Natural killer cell (primary cell): ENCODE measurements at regions not wholly inside any gene's neighbourhood (a gene's known extent, or its start where the extent isn't known, plus 50 kb on each side); places are given as distances from the start of the nearest gene placed in this dataset.

Experiments
- ATAC-seq, 3 donors: fragments of 150-1000 bp in 2 of 3; fragments of 200-7000 bp in 1 of 3; cut with Tn5 transposase; 1 replicate in 1 of 3; 2 replicates in 2 of 3; pipeline ENCODE4 v1.10.0; 2021; ENCODE audit warnings: mild to moderate bottlenecking in 2 of 3, moderate library complexity in 2 of 3
- DNase-seq, 2 donors: peaks; one replicate each; pipeline versions ENCODE4 v3.0.0 to v3.0.0-alpha.2; 2013 to 2021; ENCODE audit warnings: mixed read lengths in 1 of 2
- H3K27ac ChIP-seq: one replicate; pipeline ENCODE4 v1.5.1; 2013; ENCODE audit warnings: mild to moderate bottlenecking, low read length
- H3K27me3 ChIP-seq: one replicate; pipeline ENCODE4 v1.6.1; 2013; ENCODE audit warnings: low read length; ENCODE audit not compliant: control insufficient read depth, insufficient read depth
- H3K36me3 ChIP-seq: one replicate; pipeline ENCODE4 v1.6.1; 2013; ENCODE audit warnings: low read length; ENCODE audit not compliant: control insufficient read depth, insufficient read depth
- H3K4me1 ChIP-seq: one replicate; pipeline ENCODE4 v1.6.1; 2013; ENCODE audit warnings: low read length; ENCODE audit not compliant: control insufficient read depth, insufficient read depth
- H3K4me3 ChIP-seq: one replicate; pipeline ENCODE4 v1.5.1; 2013; ENCODE audit warnings: low read length
- H3K9me3 ChIP-seq: one replicate; pipeline ENCODE4 v1.6.1; 2013; ENCODE audit warnings: low read length; ENCODE audit not compliant: control insufficient read depth, insufficient read depth
- H3K27ac Mint-ChIP-seq, 2 donors: one replicate each; pipeline ENCODE4 v1.8.0; 2022; ENCODE audit warnings: mild to moderate bottlenecking in 2 of 2, mixed read lengths in 2 of 2, moderate library complexity in 1 of 2
- H3K27me3 Mint-ChIP-seq, 2 donors: one replicate each; pipeline ENCODE4 v1.8.0; 2022; ENCODE audit warnings: low read depth in 2 of 2, mixed read lengths in 2 of 2
- H3K36me3 Mint-ChIP-seq: one replicate; pipeline ENCODE4 v1.8.0; 2022; ENCODE audit warnings: mixed read lengths
- H3K4me1 Mint-ChIP-seq, 2 donors: one replicate each; pipeline ENCODE4 v1.8.0; 2022; ENCODE audit warnings: mixed read lengths in 2 of 2
- H3K4me3 Mint-ChIP-seq: one replicate; pipeline ENCODE4 v1.8.0; 2022; ENCODE audit warnings: mild to moderate bottlenecking, moderate library complexity, mixed read lengths
- H3K9me3 Mint-ChIP-seq, 2 donors: one replicate each; pipeline ENCODE4 v1.8.0; 2022; ENCODE audit warnings: mixed read lengths in 2 of 2
- CTCF ChIP-seq: fragments of 200-600 bp; IDR thresholded peaks from one replicate; pipeline ENCODE4 v1.8.0; 2022; ENCODE audit warnings: antibody characterized with exemption
- WGBS: methylation state at CpG from one replicate; pipeline ENCODE4 v1.1.7; 2013; ENCODE audit warnings: missing lambda C conversion rate; ENCODE audit not compliant: insufficient coverage; 5-methylcytosine and 5-hydroxymethylcytosine counted together
- intact Hi-C: fragments of 100-400 bp; cut with micrococcal nuclease; formaldehyde crosslinking; loops from one replicate; pipeline ENCODE4 v1.14.2; 2022

GRCh38 chr4:159902648-159903047 is 799.8 kb downstream of the RAPGEF2 start:
- no peak overlapping the region for H3K27ac ChIP-seq
- TF ChIP-seq CTCF = no peak
- ATAC-seq = no peak
- Mint-ChIP-seq H3K27me3 (no peaks in the 10 kb centered on the region), H3K9me3 (peaks cover 0 to 6% of the 10 kb centered on the region in 2 donors), H3K36me3 (no peaks in the 10 kb centered on the region), H3K27ac (no peak overlapping the region), H3K4me1 (no peaks in the 10 kb centered on the region), H3K4me3 (no peak overlapping the region)
- H3K36me3 ChIP-seq = no peaks in the 10 kb centered on the region
- no peak overlapping the region for H3K4me3 ChIP-seq
- H3K27me3 ChIP-seq = no peaks in the 10 kb centered on the region
- no peaks in the 10 kb centered on the region for H3K4me1 ChIP-seq
- H3K9me3 ChIP-seq = no peaks in the 10 kb centered on the region
- 64% methylated on average over 1 of the region's 1 CpG for WGBS
- no peak for DNase-seq
- intact Hi-C loops = no loop called here

DNA sequence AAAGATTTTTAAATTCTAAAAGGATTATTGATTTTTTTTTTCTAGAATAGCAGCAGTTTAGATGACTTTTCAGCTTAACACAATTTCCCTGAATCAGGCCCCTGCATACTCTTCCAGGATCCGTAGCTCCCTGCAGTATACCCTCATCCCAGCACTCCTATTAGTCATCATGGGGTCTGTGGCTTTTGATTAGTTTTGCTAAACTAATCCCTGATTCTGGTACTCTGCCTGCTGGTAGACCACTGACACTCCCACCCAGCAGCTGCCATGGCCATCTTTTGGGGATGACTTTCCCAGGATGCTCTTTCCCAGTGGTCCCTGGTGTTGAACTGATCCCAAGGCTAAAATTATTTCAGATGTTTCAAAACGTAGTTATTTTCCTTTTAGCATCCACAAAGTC is 802.0 kb downstream of the RAPGEF2 start:
- Mint-ChIP-seq H3K27me3 (no peaks in the 10 kb centered on the region), H3K4me3 (no peak overlapping the region), H3K27ac (no peak overlapping the region), H3K9me3 (peaks cover 0 to 11% of the 10 kb centered on the region in 2 donors), H3K4me1 (no peaks in the 10 kb centered on the region), H3K36me3 (no peaks in the 10 kb centered on the region)
- intact Hi-C loops = no loop called here
- Histone ChIP-seq H3K36me3 (no peaks in the 10 kb centered on the region), H3K27ac (no peak overlapping the region), H3K4me3 (no peak overlapping the region), H3K4me1 (no peaks in the 10 kb centered on the region), H3K9me3 (no peaks in the 10 kb centered on the region), H3K27me3 (no peaks in the 10 kb centered on the region)
- DNase-seq = no peak
- TF ChIP-seq CTCF = no peak
- ATAC-seq = no peak
- WGBS = 87% methylated on average over 1 of the region's 2 CpGs

GRCh38 chr4:159906051-159906450 is 803.2 kb downstream of the RAPGEF2 start:
- H3K4me1 Mint-ChIP-seq = no peaks in the 10 kb centered on the region
- intact Hi-C loops = no loop called here
- no peak for ATAC-seq
- no peaks in the 10 kb centered on the region for H3K9me3 ChIP-seq
- H3K9me3 Mint-ChIP-seq = peaks cover 2 to 18% of the 10 kb centered on the region in 2 donors
- no peaks in the 10 kb centered on the region for H3K27me3 Mint-ChIP-seq
- H3K4me1 ChIP-seq = no peaks in the 10 kb centered on the region
- H3K4me3 ChIP-seq = no peak overlapping the region
- no peaks in the 10 kb centered on the region for H3K36me3 ChIP-seq
- no peak for DNase-seq
- no peaks in the 10 kb centered on the region for H3K36me3 Mint-ChIP-seq
- no peaks in the 10 kb centered on the region for H3K27me3 ChIP-seq
- H3K4me3 Mint-ChIP-seq = no peak overlapping the region
- H3K27ac Mint-ChIP-seq = no peak overlapping the region
- no peak for TF ChIP-seq CTCF
- H3K27ac ChIP-seq = no peak overlapping the region

DNA sequence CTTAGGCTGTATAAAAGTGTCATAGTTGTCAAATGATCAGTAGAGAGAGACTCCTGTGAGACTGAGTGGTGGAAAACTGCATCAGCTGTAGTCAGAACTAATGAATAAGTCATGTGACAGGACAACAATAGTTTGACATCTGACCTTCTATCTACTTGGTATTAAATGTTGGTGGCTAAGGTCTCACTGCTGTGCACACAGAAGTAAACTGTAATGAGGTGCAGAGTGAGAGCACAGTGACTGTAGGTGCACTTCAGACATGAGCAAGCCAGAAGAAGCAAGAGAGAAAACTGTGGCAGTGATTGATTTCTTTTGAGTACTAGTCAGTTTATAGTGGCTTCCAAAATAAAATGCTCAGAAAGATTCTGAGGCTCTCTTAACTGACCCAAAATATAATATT is 803.6 kb downstream of the RAPGEF2 start:
- H3K36me3 Mint-ChIP-seq = no peaks in the 10 kb centered on the region
- no peaks in the 10 kb centered on the region for H3K27me3 Mint-ChIP-seq
- H3K4me3 ChIP-seq = no peak overlapping the region
- no peak overlapping the region for H3K27ac Mint-ChIP-seq
- no peak overlapping the region for H3K27ac ChIP-seq
- intact Hi-C loops = no loop called here
- peaks cover 2 to 18% of the 10 kb centered on the region in 2 donors for H3K9me3 Mint-ChIP-seq
- TF ChIP-seq CTCF = no peak
- no peaks in the 10 kb centered on the region for H3K36me3 ChIP-seq
- ATAC-seq (no peak), DNase-seq (no peak)
- H3K4me3 Mint-ChIP-seq = no peak overlapping the region
- no peaks in the 10 kb centered on the region for H3K9me3 ChIP-seq
- no peaks in the 10 kb centered on the region for H3K4me1 Mint-ChIP-seq
- no peaks in the 10 kb centered on the region for H3K4me1 ChIP-seq
- H3K27me3 ChIP-seq = no peaks in the 10 kb centered on the region
